NCI-H82 treated with DMSO at 0.1 percent for 48 hours (cell line): ENCODE measurements at regions not wholly inside any gene's neighbourhood (a gene's known extent, or its start where the extent isn't known, plus 50 kb on each side); places are given as distances from the start of the nearest gene placed in this dataset.

Experiments used
- DNase-seq: peaks from one replicate; lab custom pipeline; 2025; ENCODE audit not compliant: unreplicated experiment; lab: John Stamatoyannopoulos, UW

DNA sequence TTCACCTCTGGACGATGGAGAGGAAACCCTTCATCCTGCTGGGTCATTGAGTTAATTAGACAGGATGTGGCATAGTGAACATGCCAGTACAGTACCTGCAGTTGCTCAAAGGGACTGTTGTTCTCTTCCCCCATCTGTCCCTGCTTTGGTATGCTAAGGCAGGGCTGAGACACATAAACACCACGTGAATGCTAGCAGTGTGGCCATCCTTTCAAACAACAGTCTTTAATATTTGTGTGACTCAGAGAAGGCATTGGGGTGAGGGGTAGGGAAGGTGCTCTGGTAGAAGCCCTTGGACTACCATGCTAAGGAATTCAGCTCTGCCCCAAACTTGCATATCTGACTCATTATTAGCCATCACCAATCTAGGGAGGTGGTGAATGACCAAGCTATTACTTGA, 180.2 kb upstream of the ZNF618 start:
- no peak for DNase-seq

DNA sequence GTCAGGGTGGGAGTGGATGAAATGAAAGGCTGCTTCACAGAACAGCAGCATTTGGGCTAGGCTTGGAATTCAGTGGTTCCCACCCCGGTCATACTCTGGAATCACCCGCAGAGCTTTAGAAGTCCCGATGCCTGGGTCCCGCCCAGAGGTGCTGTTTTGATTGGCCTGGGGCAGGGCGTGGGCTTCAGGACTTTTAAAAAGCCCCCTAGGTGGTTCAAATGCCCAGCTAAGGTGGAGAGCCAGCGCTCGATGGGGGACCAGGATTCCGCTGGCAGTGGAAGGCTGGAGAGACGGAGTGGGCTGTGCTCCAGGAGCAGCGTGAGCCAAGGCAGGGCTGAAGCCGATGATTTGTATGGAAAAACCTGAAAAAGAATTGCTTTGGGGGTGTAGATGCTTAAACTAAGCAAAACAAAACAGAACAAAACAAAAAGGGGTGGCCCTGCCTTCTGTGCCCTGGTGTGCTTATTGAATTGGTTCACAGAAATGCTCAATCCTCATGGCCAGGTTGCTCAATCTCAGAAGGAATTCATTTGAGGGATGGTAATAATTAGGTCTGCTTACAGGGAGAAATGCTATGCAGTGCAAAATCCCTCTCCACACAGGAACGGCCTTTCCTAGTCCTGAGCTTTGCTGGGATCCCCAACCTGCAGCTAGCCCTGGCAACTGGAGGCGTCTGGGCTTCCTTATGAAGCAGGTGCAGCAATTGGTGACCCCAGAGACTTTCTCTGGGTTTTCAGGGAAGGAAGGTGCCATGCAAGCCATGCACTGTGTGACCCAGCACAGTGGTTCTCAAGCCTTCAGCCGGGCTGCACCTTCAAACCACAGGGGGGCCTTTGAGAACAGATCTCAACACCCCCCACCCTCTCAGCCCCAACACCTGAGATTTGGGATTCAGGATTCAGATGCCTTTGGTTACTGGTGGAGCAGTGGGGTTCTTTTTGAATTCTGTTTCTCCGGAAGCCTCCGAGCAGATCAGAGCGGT, 174.0 kb upstream of the ZNF618 start:
- no peak for DNase-seq

DNA sequence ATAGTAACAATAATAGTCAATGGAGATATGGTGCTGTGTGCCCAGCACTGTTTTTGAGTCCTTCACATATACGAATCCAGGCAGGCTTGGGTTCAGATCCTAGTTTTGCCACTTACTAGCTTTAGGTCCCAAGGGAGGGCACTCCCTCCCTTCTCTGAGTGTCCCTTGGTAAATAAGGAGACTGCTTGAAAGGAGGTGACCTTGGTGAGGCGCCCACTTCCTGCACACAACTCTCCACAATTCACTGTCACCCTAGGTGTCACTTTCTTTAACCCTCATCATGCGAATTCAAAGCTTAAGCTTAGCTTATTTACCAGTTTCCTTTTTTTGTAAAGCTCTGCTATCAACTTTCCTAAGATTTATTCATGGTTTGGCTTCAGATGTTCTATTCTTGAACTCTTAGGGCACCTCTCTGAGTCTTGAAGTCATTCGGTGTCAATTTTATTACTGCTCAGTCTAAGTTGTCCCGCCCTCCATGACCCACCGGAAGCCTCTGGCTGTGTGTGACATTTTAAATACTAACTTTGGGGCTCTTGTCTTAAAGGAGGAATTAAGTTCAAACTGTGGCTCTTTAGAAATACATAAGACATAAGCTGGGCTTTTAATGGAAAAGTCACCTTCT, 170.7 kb upstream of the ZNF618 start:
- DNase-seq: no peak

DNA sequence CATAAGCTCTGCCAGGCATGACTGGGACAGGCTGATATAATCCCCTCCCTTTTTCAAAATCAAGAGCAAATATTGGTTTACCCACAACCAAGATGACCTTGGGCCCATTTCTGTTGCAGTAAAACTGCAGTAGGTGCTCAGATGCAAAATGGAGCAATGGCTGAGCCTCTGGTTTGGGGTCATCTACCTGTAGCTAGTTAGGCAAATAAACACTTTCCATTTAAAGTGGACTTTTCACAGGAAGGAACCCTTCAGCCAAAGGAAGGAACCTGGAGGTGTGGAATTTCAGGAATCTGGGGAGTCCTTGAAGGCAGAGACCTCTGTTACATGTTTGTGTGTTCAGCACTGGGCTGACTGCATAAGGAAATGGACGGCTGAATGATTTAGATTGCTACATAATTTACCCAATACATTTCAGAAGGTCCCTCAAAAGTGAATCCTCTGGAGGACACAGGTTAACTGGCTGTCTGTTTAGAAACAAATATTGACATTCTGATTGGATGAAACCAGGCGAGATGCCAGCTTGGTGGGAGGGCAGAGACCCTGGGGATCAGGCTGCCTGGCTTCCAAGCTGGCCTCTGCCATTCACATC, 170.1 kb upstream of the ZNF618 start:
- no peak for DNase-seq

DNA sequence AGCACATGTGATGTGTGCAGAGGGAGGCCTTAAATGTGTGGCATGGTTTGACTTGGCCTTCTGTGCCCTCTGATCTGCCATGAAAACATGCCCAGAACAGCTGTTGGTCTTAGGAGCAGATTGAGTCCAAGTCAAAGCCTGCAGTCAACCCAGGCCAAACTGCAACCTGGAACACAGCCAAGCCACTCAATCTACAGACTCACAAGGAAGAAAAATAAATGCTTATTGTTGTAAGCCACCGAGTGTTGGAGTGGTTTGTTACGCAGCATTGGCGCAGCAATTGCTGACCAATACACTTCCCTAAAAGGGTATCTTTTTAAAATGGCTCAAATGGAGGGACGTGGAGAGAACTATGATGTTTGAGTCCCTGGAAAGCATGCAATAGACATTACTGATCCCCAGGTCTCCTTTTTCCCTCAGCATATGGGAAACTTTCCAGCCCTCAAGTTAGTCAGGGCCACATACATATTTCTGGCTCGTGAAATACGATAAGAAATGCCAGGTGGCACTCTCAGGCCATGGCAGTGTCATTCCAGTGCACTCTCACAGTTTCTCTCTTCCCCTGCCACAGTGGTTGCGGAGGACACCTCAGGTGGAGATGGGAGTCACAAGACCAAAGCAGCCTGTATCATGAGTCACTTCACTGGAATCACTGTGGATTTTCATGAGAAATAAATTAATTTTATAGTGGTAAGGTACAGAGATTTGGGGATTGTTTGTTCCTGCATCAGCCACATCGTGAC, 168.0 kb upstream of the ZNF618 start:
- DNase-seq: no peak

DNA sequence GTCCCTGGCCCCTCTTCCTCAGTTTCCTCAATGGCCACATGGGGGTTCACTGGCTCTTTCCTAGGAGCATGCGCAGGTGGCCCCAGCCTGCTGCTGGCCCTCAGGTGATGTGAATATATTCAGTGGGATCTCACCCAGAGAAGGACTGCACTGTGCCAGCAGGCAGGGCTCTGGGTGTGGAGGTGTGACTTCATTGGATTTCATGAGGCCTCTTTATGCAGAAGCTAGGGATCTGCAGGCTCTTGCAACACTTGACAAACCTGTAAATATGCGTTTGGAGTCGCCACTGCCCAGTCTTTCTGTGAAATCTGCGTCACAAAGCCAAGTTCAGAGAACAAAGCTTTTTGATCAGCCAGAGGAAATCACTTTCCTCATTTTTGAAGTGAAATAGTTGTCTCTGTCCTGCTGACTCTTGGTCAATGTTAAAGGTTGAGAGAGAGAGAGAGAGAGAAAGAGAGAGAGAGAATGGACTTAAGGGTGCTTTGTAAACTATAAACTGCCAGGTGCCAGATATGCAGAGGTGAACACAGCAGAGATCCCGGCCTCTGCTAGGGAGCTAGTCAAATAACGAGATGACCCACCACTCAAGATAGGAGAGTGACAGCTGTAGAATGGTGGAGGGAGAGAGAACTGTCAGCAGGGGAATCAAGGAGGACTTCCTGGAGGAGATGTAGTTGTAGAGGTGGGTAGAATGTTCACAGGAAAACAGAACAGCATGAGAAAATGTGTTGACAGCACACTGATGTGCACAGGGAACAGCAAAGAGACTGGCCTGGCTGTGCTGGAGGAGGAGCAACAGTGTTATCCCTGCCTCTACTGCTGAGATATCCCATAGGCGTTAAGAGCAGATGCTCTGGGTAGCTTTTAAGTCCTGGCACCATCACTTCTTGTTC, 167.0 kb upstream of the ZNF618 start:
- DNase-seq: no peak

DNA sequence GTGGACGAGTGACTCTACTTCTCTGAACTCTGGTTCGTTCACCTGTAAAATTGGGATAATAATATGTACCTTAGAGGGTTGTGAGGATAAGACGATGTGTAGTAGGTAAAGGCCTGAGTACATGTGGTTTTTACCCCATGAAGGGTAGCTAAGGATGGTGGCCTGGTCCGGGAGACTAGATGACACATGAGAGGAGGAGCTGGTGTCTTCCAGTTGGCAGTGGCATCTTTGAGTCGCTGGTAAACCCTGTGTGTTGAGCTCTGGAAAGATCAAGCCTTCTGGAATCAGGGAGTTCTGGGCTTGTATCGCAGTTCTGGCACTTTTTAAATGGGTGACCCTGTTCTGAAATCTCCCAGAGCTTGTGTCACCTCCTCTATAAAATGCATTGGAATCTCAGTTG, 166.4 kb upstream of the ZNF618 start:
- no peak for DNase-seq

DNA sequence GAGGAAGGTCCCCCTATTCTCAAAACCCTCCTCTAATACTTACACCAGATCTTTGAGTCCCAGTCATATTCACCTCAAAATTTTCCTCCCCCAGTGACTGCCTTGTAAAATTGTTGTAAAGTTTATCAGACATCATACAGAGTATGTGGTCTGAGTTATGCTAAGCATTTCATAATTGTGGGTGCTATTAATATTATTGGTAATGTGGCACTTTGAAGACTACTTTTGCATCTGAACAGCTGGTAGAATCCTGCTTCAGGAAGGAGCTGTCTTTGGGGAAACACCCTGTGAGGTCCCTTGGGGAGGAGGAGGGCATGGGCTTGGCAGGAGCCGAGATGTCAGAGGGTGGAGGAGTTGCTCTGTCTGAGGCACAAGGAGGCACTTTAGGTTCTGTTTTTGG, 164.9 kb upstream of the ZNF618 start:
- DNase-seq: no peak

DNA sequence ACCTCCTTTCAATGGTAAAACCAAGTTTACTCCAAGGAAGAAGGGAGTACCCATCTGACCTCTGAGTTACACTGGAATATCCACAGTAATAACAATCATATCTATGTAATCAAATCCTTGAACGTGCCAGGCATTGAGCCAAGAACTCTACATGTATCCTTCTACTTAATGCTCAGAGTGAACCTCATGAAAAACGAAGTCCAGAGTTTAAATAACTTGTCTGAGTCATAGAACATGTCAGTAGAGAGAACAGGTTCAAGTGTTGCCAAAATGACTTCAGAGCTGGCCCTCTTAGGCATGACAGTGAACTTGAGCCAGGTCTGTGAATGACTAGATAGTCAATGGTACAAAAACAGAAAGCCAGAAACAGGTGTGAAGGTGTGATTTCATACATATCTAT, 164.1 kb upstream of the ZNF618 start:
- DNase-seq: no peak

DNA sequence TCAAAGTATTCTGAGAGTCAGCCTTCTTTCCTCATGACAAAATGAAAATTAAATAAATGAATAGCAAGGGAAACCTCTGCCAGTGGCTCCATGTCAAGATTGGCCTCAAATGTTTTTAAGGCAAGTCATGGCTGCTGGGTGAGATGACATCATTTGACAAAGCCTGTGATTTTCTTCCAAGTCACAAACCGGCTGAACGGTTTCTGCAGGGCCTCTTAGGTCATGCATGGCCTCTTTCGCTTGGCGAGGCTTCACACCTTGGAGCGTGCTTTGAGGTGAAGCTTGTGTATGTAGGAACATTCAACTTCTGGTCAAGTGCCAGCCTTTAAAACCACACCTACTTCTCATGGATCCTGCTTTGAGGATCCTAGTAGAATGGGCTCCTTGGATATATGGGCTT, 161.0 kb upstream of the ZNF618 start:
- no peak for DNase-seq

DNA sequence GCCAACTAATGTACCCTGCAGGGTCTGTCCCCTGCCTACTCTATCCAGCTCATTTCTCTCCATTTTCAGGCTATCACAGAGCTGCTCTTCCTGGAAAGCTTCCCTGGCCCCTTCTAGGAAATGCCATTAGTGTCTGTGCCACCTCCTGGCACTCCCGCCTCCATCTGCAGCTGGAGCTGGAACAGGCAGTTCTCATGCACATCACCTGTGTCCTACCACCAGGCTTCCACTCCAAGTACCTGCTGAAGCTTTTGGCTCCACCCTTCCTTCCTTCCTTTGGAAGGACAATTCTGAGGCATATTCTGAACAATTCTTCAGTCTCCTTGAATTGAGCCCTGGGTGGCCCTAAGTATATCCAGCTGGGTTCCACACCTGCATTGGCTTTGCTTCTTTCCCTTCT, 156.2 kb upstream of the ZNF618 start:
- no peak for DNase-seq

DNA sequence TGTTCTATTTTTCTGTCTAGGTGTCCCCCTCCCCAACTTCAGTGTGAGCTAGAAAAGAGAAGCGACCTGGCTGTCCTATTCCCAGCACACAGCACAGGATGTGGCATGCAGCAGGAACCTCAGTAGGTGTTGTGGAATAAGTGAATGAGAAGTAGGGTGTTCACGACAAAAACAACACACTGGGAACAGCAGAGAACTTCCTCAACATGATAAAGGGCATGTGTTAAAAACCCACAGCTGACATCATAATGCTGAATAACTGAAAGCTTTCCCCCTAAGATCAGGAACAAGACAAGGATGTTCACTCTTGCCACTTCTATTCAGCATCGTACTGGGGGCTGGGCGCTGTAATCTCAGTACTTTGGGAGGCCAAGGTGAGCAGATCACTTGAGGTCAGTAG, 155.6 kb upstream of the ZNF618 start:
- no peak for DNase-seq

DNA sequence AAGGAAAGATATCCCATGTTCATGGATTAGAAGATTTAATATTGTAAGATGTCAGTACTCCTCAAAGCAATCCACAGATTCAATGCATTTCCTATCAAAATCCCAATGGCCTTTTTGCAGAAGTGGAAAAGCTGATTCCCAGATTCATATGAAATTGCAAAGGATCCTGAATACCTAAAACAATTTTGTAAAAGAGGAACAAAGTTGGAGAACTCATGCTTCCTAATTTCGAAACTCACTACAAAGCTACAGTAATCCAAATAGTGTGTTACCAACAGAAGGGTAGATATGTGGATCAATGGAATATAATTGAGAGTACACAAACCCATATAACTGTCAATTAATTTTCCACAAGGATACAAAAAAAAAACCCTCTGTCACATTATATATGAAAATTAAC, 154.3 kb upstream of the ZNF618 start:
- no peak for DNase-seq

DNA sequence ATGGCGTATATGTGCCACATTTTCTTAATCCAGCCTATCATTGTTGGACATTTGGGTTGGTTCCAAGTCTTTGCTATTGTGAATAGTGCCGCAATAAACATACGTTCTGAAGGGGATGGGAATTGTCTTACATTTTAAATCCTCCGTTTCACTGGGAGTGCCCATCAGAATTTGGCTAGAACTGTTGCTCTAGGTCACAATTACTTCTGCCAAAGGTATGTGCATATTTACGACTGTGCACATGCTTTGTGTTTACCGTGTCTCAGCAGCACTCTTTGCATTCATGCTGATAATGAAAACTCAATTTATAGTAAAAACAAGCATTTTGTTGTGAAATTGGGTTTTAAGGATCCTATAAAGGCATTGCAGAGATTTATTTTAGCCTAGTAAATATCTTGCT, 151.9 kb upstream of the ZNF618 start:
- no peak for DNase-seq

DNA sequence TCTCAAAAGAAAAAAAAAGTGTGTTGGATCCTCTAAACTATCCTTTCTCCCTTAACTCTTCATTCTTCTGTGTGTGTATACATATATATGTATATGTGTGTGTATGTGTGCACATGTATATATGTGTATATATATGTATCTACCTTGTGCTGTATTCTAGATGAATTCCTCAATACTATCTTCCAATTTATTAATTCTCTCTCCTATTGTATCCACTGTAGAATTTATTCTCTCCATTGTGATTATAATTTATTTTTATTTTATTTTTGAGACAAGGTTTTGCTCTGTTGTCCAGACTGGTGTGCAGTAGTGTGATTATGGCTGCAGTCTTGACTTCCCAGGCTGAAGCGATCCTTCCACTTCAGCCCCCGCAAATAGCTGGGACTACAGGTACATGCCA, 147.1 kb upstream of the ZNF618 start:
- DNase-seq: no peak

DNA sequence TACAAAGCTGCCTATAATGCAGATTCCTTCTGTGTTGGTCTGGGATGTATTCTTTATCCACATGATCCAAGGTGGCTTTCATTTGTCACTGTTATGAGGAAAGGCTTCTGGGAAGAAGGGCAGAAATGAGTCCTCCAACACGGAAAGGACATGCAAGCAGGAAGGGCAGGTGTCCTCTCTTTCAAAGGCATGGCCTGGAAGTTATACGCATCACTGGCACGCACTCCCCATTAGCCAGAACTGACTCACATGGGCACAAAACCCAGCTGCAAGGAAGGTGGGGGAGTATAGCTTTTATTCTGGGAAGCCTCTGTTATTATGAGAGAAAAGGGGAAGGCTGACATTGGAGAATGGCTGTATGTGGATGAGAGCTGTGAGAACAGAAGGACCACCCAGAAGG, 141.3 kb upstream of the ZNF618 start:
- no peak for DNase-seq

DNA sequence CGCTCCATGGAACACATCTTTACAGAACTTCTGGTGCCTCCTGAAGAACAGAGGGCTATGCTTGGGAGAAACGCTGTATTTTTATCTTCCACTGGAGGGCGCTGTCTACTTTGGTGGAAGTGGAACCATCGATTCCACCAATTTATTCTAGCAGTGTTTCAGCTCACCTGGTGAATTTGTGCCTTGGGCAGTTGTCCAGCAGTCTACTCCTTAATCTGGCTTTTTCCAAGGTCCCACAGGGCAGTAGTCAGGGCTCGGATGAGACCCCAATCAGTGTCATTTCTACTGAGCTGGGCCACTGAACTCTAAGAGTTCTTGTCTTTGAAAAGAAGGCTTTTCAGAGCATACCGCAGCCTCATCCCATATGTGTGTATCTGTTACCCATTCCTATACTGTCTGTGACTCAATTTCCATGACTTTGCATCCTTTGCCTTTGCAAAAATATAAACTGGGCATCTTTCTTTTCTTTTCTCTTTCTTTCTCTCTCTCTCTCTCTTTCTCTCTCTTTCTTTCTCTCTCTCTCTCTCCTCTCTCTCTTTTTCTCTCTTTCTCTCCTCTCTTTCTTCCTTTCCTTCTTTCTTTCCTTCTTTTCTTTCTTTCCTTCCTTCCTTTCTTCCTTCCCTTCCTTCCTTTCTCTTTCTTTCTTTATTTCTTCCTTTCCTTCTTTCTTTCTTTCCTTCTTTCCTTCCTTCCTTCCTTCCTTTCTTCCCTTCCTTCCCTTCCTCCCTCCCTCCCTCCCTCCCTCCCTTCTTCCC, 138.4 kb upstream of the ZNF618 start:
- peak; percentile 28 for DNase-seq

DNA sequence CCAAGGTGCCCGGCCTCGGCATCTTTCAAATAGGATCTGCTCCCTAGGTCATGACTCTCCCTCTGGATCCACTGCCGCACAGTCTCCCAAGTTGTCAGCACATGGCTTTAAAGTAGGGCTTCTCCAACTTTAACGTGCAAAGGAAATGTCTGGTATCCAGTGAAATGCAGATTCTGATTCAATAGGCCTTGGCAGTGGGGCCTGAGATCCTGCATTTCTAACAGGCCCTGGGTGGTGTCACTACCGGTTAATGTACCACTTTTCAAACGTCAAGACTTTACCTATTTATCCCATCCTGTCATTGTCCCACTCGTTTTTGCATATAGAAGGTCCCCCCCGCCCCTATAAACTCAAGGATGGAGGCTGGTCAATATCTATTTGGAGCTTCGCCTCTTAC, 137.6 kb upstream of the ZNF618 start:
- no peak for DNase-seq

DNA sequence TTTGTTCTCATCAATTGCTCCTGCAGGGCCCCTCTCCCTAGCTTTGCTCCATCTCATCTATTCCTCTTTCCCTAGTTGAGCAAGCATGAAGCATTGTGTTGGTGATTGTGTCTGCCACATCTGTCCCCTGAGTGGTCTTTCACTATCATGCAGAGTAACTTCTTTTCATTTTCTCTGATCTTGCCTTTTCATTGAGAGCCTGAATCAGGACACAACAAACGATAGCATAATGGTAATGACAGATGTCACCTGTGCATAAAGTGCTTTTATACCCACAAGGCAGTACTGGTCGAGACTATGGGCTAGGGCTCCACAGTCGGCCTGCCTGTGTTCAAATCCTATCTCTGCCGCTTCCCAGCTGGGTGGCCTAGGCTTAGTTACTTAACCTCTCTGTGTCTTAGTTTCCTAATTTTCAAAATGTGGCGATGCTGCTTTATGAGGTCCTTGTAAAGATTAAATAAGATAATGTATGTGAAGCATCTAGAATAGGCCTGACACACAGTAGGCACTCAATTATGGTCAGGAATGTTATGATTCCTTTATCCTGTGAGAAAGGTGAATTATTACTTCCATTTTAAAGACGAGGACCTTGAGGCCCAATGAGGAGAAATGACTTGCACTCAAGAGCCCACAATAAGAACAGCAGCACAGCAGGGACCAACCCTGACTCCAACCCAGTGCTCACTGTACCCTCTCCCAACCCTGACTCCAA, 137.1 kb upstream of the ZNF618 start:
- DNase-seq: no peak
